Parathyroid adenoma (tissue), 2 donors: ENCODE measurements at regions not wholly inside any gene's neighbourhood (a gene's known extent, or its start where the extent isn't known, plus 50 kb on each side); places are given as distances from the start of the nearest gene placed in this dataset.

Experiments used
- H2AFZ ChIP-seq: fragments of 300-600 bp; sonication (generic); one replicate; pipeline ENCODE4 v1.7.0; 2017; ENCODE audit warnings: antibody characterized with exemption, mild to moderate bottlenecking
- H3K27ac ChIP-seq: fragments of 300-600 bp; sonication (generic); one replicate; pipeline ENCODE4 v1.7.0; 2017
- H3K27me3 ChIP-seq: fragments of 300-600 bp; sonication (generic); one replicate; pipeline ENCODE4 v1.7.0; 2017; ENCODE audit warnings: low read length; ENCODE audit not compliant: control insufficient read depth, insufficient read depth
- H3K36me3 ChIP-seq: fragments of 300-600 bp; sonication (generic); one replicate; pipeline ENCODE4 v1.7.0; 2017; ENCODE audit warnings: low read length; ENCODE audit not compliant: control insufficient read depth, insufficient read depth
- H3K4me1 ChIP-seq: fragments of 300-600 bp; sonication (generic); one replicate; pipeline ENCODE4 v1.7.0; 2017; ENCODE audit warnings: control low read depth
- H3K4me2 ChIP-seq: fragments of 300-600 bp; sonication (generic); one replicate; pipeline ENCODE4 v1.7.0; 2017; ENCODE audit warnings: low read length
- H3K4me3 ChIP-seq: fragments of 300-600 bp; sonication (generic); one replicate; pipeline ENCODE4 v1.7.0; 2017; ENCODE audit warnings: low read depth, low read length
- H3K79me2 ChIP-seq: fragments of 300-600 bp; sonication (generic); one replicate; pipeline ENCODE4 v1.7.0; 2017; ENCODE audit warnings: control low read depth
- H3K9ac ChIP-seq: fragments of 300-600 bp; sonication (generic); one replicate; pipeline ENCODE4 v1.7.0; 2017; ENCODE audit warnings: mild to moderate bottlenecking
- H3K9me3 ChIP-seq: fragments of 300-600 bp; sonication (generic); one replicate; pipeline ENCODE4 v1.7.0; 2017; ENCODE audit warnings: low read length; ENCODE audit not compliant: control insufficient read depth
- CTCF ChIP-seq: fragments of 300-600 bp; sonication (generic); IDR thresholded peaks from one replicate; pipeline ENCODE4 v1.7.0; 2017; ENCODE audit warnings: antibody characterized with exemption, mild to moderate bottlenecking
- donor health status: primary hyperparathyroidism.

- no peak overlapping the region for H2AFZ ChIP-seq
- H3K27me3 ChIP-seq, result no peaks in the 10 kb centered on the region
- no peaks in the 10 kb centered on the region for H3K4me1 ChIP-seq
- no peak overlapping the region for H3K4me2 ChIP-seq
- H3K27ac ChIP-seq, result no peak overlapping the region
- no peaks in the 10 kb centered on the region for H3K9me3 ChIP-seq
- TF ChIP-seq CTCF, result no peak
- no peak overlapping the region for H3K9ac ChIP-seq
- no peak overlapping the region for H3K4me3 ChIP-seq
- no peaks in the 10 kb centered on the region for H3K36me3 ChIP-seq
- no peaks in the 10 kb centered on the region for H3K79me2 ChIP-seq
These were observed 65.6 kb upstream of the RMST start for GRCh38 chr12:97397008-97397407.

DNA sequence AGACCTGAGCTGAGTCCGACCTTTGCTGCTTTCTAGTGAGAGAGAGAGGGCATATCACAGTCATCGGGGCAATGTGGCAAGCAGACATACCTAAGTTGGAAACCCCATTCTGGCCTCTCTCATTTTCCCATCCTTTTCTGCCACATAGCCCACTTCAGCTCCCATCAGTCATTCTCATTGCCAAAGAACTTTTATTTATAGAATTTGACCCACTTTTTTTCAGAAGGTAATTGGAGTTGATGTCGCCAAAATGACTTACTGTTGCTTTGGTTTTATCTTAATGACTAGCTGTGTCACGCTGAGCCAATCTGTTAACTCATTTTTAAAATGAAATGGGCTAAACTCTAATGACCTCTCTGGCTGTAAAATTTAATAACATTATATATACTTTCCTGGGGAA is 63.9 kb upstream of the RMST start:
- Histone ChIP-seq H3K9me3 (no peaks in the 10 kb centered on the region), H3K79me2 (no peaks in the 10 kb centered on the region), H3K27ac (no peak overlapping the region), H3K9ac (no peak overlapping the region), H3K4me2 (no peak overlapping the region), H3K4me1 (no peaks in the 10 kb centered on the region), H3K4me3 (no peak overlapping the region), H3K36me3 (no peaks in the 10 kb centered on the region), H2AFZ (no peak overlapping the region), H3K27me3 (no peaks in the 10 kb centered on the region)
- TF ChIP-seq CTCF, result no peak

- Histone ChIP-seq H3K9me3 (no peaks in the 10 kb centered on the region), H3K79me2 (no peaks in the 10 kb centered on the region), H3K4me2 (no peak overlapping the region), H3K4me1 (no peaks in the 10 kb centered on the region), H3K36me3 (no peaks in the 10 kb centered on the region), H2AFZ (no peak overlapping the region), H3K9ac (no peak overlapping the region), H3K27ac (no peak overlapping the region), H3K27me3 (no peaks in the 10 kb centered on the region), H3K4me3 (no peak overlapping the region)
- no peak for TF ChIP-seq CTCF
These were observed 58.5 kb upstream of the RMST start for GRCh38 chr12:97404093-97404492.

GRCh38 chr12:97404543-97404942 is 58.1 kb upstream of the RMST start:
- Histone ChIP-seq H3K4me2 (no peak overlapping the region), H3K4me1 (no peaks in the 10 kb centered on the region), H3K79me2 (no peaks in the 10 kb centered on the region), H3K27me3 (no peaks in the 10 kb centered on the region), H3K4me3 (no peak overlapping the region), H3K9ac (no peak overlapping the region), H2AFZ (no peak overlapping the region), H3K27ac (no peak overlapping the region), H3K36me3 (no peaks in the 10 kb centered on the region), H3K9me3 (no peaks in the 10 kb centered on the region)
- TF ChIP-seq CTCF, result peak; percentile 62

DNA sequence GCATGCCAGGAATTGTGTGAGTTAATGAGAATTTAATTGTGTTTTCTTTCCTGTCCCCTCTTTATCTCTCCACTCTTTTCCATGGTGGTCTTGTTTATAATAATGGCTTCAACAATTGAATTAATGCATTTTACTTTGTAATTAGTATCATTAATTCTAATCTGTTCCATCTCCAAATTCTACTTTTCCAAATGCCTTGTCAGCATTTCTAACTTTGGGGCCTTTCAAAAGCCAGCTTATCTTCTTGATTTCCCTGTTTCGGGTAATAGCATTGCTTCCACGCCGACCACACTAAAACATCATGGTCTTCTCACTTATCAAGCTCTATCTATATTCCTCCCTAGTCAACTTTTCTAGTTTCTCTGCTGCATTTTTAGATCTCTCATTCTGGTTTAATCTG is 54.2 kb upstream of the RMST start:
- H3K4me3 ChIP-seq, result no peak overlapping the region
- H3K27ac ChIP-seq, result no peak overlapping the region
- H2AFZ ChIP-seq, result no peak overlapping the region
- no peaks in the 10 kb centered on the region for H3K79me2 ChIP-seq
- no peaks in the 10 kb centered on the region for H3K27me3 ChIP-seq
- H3K4me2 ChIP-seq, result no peak overlapping the region
- TF ChIP-seq CTCF, result no peak
- H3K4me1 ChIP-seq, result no peaks in the 10 kb centered on the region
- no peaks in the 10 kb centered on the region for H3K9me3 ChIP-seq
- no peaks in the 10 kb centered on the region for H3K36me3 ChIP-seq
- H3K9ac ChIP-seq, result no peak overlapping the region
